NCI-H1930 (cell line): ENCODE measurements at regions not wholly inside any gene's neighbourhood (a gene's known extent, or its start where the extent isn't known, plus 50 kb on each side); places are given as distances from the start of the nearest gene placed in this dataset.
"Not testable (repeated sequence)": the region's sequence is repeated elsewhere in the genome, so short reads cannot be mapped to it uniquely, and the experiment has no call there.

Experiments
- DNase-seq, 2 experiments: peaks; one replicate each; lab custom pipeline; 2025; lab: John Stamatoyannopoulos, UW

DNA sequence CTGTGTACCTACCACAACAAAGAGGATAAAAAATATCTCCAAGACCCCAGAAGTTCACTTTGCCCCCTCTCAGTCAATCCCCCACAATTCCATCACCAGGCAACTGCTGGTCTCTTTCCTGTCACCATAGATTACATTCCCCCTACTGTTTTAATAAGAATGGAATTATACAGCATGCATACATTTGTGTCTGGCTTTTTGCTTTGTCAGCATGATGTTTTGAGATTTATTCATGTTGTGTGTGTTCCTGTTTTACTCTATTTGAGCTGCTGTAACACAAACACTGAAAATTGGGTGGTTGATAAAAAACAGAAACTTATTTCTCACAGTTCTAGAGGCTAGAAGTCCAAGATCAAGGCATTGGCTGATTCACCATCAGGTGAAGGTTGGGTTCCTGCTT, 214.5 kb upstream of the IGFBP3 start:
- DNase-seq = no peak

DNA sequence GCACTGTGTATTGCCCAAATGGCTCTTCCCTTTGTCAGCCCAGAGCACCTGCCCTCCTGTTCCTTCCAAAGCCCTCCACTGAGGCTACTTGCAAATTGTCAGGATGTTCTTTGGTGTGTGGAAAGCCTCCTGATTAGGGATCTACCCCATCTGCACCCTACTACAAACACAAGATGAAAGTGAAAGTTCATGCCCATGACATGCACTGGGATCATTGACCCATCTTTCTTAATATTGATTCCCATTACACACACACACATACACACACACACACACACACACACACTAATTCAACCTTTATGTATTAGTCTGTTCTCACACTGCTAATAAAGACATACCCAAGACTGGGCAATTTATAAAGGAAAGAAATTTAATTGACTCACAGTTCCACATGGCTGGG, 213.7 kb upstream of the IGFBP3 start:
- DNase-seq = no peak

GRCh38 chr7:46134385-46134784, 213.3 kb upstream of the IGFBP3 start:
- DNase-seq = no peak

DNA sequence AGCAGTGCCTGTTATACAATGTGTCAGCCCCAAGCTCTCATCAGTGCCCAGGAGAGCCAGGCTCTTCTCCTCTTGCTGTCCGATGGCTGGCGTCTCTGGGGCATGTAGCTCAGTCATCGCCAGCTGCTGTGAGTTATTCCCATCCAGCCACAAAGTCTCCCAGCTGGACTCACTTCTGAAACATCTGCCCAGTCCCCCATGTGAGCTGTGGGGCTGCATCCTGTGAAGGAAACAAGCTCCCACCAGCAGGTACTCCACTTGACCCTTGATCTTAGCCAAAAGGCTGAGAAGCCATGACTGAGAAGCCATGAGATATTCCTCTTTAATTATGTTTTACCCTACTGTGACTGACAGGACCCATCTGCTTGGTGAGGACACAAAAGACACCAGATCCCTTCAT, 212.7 kb upstream of the IGFBP3 start:
- DNase-seq = no peak

GRCh38 chr7:46133072-46133471, 212.0 kb upstream of the IGFBP3 start:
- DNase-seq = no peak

GRCh38 chr7:46131916-46132795, 211.1 kb upstream of the IGFBP3 start:
- no peak for DNase-seq

DNA sequence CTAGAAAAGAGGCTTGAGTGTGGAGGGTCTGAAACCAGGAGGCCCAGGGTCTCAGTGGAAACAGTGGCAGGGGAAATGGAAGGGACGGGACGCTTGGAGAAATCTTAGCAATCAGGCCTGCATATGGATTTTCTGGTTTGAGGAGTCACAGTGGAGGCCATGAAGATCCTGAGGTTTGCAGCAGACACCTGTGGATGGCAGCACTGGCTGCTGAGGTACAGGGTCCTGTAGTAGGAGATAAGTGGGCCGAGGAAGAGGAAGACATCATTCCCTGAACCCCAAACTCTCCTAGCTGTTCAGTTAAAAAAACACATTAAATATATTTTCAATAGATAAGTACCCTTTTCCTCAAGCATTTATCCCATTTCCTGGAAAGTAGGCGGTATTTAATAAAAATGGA, 208.8 kb upstream of the IGFBP3 start:
- no peak for DNase-seq

GRCh38 chr7:46127814-46128213, 206.7 kb upstream of the IGFBP3 start:
- no peak for DNase-seq

- no peak for DNase-seq
These were observed 205.7 kb upstream of the IGFBP3 start for GRCh38 chr7:46126675-46127300.

- no peak for DNase-seq
These were observed 202.8 kb upstream of the IGFBP3 start for GRCh38 chr7:46123756-46124343.

GRCh38 chr7:46115410-46115809, 194.3 kb upstream of the IGFBP3 start:
- DNase-seq = no peak

DNA sequence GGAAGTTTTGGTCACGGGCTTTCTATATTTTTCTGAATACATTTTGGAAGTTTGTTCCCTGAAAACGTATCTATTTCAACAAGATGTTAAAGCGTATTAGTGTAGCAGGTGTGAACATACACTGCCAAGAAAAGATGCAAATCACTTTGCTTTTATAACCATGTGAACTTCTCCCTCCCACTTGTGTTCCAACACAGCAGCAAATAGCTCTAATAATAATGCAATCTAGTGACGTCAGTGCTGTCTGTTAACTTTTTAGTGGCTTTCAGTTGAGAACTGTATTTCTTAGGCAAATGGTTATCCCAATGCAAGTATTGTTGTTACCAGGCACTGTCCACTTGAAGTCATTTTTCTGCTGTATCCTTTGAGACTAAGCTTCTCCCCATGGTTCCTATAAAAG, 188.4 kb upstream of the IGFBP3 start:
- no peak for DNase-seq

- no peak for DNase-seq
These were observed 187.2 kb upstream of the IGFBP3 start for GRCh38 chr7:46108272-46108671.

DNA sequence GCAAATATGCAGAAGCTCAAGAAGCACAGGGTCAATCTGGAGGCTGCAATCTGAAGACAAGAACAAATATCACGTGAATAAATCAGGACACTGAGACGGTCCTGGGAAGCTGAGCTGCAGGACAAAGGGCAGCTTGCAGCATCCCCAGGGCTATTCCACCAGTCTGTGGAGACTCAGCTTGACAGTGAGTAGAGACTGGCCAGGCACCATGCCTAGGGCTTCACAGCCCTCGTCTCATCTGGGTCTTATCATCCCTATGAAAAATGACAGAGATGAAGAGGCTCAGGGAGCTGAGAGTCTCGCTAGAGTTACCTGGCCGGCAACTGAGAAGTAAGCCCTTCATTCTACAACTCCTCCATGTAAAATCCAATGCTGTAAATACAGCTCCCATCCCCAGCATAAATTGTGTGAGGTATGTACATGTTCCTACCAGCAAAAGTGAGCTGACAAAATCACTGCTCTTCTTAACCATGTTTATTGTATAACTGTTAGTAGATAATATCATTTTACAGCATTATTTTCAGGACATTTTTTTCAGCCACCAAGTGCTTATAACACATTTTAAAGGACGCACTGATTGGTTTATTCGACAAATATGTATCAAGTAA, 186.6 kb upstream of the IGFBP3 start:
- no peak for DNase-seq

- DNase-seq = no peak
These were observed 179.4 kb upstream of the IGFBP3 start for GRCh38 chr7:46100521-46100920.

GRCh38 chr7:46099076-46099475, 178.0 kb upstream of the IGFBP3 start:
- DNase-seq = no peak

DNA sequence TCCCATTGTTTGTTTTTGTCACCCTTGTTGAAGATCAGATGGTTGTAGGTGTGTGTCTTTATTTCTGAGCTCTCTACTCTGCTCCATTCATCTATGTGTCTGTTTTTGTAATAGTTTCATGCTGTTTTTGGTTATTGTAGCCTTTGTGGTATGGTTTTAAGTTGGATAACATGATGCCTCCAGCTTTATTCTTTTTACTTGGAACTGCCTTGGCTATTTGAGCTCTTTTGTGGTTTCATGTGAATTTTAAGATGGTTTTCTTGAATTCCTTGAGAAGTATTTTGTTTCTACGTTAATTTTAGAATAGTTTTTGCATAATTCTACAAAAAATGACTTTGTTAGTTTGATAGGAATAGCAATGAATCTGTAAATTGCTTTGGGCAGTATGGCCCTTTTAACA, 170.0 kb upstream of the IGFBP3 start:
- DNase-seq = no peak

GRCh38 chr7:46089281-46089680, 168.2 kb upstream of the IGFBP3 start:
- no peak for DNase-seq

GRCh38 chr7:46088486-46088885, 167.4 kb upstream of the IGFBP3 start:
- DNase-seq = not testable (repeated sequence)

GRCh38 chr7:46080595-46081159, 159.6 kb upstream of the IGFBP3 start:
- no peak for DNase-seq

DNA sequence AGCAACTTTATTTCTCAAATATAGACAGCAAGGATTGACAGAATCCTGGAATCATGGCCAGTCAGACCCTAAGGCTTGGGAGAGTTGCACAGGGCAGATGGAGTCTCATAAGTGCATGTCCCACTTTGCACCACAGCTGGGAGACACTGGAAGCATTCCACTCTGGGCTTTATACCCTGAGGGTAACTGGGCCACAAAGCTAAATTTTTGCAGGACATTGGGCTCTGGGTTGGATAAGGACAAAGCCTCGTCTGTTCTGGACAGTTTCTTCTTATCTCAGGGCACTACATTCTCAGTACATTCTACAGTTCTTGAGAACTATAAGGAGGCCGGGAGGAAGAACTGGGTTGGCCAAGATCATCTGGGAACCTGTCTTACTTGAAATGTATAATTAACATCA, 158.3 kb upstream of the IGFBP3 start:
- no peak for DNase-seq

DNA sequence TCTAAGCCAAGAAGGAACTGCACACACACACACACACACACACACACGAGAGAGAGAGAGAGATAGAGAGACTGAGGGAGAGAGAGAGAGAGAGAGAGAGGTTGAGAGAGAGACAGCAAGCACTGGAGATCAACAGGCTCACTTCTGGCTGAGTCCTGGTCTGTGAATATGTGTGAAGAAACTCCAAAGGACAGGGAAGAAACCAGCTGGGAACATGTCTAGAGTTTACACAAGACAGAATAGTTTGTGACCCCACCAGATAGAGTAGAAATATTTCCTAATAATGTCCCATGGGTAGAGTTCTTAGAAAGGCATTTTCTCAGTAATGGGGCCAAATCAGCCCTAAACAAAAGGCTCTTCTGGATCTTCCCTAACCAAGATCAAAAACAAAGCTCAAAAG, 155.5 kb upstream of the IGFBP3 start:
- DNase-seq = no peak

DNA sequence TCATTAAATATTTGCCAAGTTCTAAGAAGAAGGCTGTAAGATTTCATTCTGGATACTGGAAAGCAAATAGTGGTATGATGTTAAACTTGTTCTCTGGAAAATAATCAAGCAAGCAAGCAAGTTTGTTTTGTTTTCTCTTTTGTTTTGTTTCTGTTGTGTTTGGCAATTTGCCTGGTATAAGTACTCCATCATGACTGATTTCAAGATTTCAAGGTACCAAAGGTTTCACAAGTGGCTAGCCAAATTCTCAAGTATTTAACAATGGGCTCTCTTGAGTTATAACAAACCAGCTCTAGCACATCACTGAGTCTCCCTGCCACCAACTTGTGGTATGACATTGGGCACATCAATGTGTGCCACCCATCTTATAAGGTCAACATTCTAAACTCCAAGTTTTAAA, 151.7 kb upstream of the IGFBP3 start:
- DNase-seq = no peak
